ENCODE measurements at regions not wholly inside any gene's neighbourhood (a gene's known extent, or its start where the extent isn't known, plus 50 kb on each side); places are given as distances from the start of the nearest gene placed in this dataset.

- Histone ChIP-seq H3K27me3 (ENCODE audit: insufficient read depth, low read length, poor library complexity, severe bottlenecking) (no peaks in the 10 kb centered on the region), H4K20me1 (ENCODE audit: insufficient read depth, low read length, poor library complexity, severe bottlenecking) (no peaks in the 10 kb centered on the region), H3K9me3 (ENCODE audit: insufficient read depth, low read depth, low read length) (no peaks in the 10 kb centered on the region), H3K4me3 (ENCODE audit: low read length, poor library complexity, severe bottlenecking) (no peak overlapping the region), H3K4me1 (ENCODE audit: insufficient read depth, low read length, poor library complexity, severe bottlenecking) (no peaks in the 10 kb centered on the region), H2AFZ (ENCODE audit: low read length) (no peak overlapping the region), H3K36me3 (ENCODE audit: insufficient read depth, low read length) (no peaks in the 10 kb centered on the region), H3K79me2 (ENCODE audit: insufficient read depth, low read length) (no peaks in the 10 kb centered on the region), H3K9me2 (replicated peaks; ENCODE audit: low read depth, low read length) (no peaks in the 10 kb centered on the region), H3F3A (ENCODE audit: low read depth) (no peaks in the 10 kb centered on the region), H3K9ac (ENCODE audit: low read depth, low read length, poor library complexity, severe bottlenecking) (no peak overlapping the region), H3K4me2 (ENCODE audit: low read depth, low read length, poor library complexity, severe bottlenecking) (no peak overlapping the region)
- TF ChIP-seq, protein P1, sequence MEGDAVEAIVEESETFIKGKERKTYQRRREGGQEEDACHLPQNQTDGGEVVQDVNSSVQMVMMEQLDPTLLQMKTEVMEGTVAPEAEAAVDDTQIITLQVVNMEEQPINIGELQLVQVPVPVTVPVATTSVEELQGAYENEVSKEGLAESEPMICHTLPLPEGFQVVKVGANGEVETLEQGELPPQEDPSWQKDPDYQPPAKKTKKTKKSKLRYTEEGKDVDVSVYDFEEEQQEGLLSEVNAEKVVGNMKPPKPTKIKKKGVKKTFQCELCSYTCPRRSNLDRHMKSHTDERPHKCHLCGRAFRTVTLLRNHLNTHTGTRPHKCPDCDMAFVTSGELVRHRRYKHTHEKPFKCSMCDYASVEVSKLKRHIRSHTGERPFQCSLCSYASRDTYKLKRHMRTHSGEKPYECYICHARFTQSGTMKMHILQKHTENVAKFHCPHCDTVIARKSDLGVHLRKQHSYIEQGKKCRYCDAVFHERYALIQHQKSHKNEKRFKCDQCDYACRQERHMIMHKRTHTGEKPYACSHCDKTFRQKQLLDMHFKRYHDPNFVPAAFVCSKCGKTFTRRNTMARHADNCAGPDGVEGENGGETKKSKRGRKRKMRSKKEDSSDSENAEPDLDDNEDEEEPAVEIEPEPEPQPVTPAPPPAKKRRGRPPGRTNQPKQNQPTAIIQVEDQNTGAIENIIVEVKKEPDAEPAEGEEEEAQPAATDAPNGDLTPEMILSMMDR (conservative IDR thresholded peaks at IDR 0.05; ENCODE audit: low read length) = no peak
- no peak for TF ChIP-seq EZH2phosphoT487 (IDR thresholded peaks at IDR 0.05; ENCODE audit: borderline replicate concordance)
These were observed 273.3 kb upstream of the LCORL start for GRCh38 chr4:18294846-18295245.

- H3K79me2 ChIP-seq (ENCODE audit: insufficient read depth, low read length) = no peaks in the 10 kb centered on the region
- TF ChIP-seq, protein P1 (conservative IDR thresholded peaks at IDR 0.05; ENCODE audit: low read length) = no peak
- no peak for TF ChIP-seq EZH2phosphoT487 (IDR thresholded peaks at IDR 0.05; ENCODE audit: borderline replicate concordance)
- no peak overlapping the region for H3K4me3 ChIP-seq (ENCODE audit: low read length, poor library complexity, severe bottlenecking)
- H3K9ac ChIP-seq (ENCODE audit: low read depth, low read length, poor library complexity, severe bottlenecking) = no peak overlapping the region
- no peaks in the 10 kb centered on the region for H3K36me3 ChIP-seq (ENCODE audit: insufficient read depth, low read length)
- no peak overlapping the region for H3K4me2 ChIP-seq (ENCODE audit: low read depth, low read length, poor library complexity, severe bottlenecking)
- H3K4me1 ChIP-seq (ENCODE audit: insufficient read depth, low read length, poor library complexity, severe bottlenecking) = no peaks in the 10 kb centered on the region
- H4K20me1 ChIP-seq (ENCODE audit: insufficient read depth, low read length, poor library complexity, severe bottlenecking) = no peaks in the 10 kb centered on the region
- H2AFZ ChIP-seq (ENCODE audit: low read length) = no peak overlapping the region
- no peaks in the 10 kb centered on the region for H3K9me2 ChIP-seq (replicated peaks; ENCODE audit: low read depth, low read length)
- no peaks in the 10 kb centered on the region for H3F3A ChIP-seq (ENCODE audit: low read depth)
- H3K27me3 ChIP-seq (ENCODE audit: insufficient read depth, low read length, poor library complexity, severe bottlenecking) = no peaks in the 10 kb centered on the region
- H3K9me3 ChIP-seq (ENCODE audit: insufficient read depth, low read depth, low read length) = no peaks in the 10 kb centered on the region
These were observed 272.5 kb upstream of the LCORL start for GRCh38 chr4:18294021-18294420.

DNA sequence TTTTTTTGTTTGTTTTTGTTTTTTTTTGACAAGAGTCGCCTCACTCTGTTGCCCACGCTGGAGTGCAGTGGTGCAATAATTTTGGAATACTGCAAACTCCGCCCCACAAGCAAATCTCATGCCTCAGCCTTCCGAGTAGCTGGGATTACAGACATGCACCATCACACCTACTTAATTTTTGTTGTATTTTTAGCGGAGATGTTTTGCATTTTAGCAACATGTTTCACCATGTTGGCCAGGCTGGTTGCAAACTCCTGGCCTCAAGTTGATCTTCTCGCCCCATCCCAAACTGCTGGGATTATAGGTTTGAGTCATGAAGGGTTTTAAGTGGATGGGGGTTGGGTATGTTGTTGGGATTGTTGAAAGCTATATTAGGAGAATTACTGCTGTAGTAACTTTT, 270.9 kb upstream of the LCORL start:
- Histone ChIP-seq H3K9me3 (ENCODE audit: insufficient read depth, low read depth, low read length) (no peaks in the 10 kb centered on the region), H3K36me3 (ENCODE audit: insufficient read depth, low read length) (no peaks in the 10 kb centered on the region), H3K4me3 (ENCODE audit: low read length, poor library complexity, severe bottlenecking) (no peak overlapping the region), H3F3A (ENCODE audit: low read depth) (no peaks in the 10 kb centered on the region), H3K4me1 (ENCODE audit: insufficient read depth, low read length, poor library complexity, severe bottlenecking) (no peaks in the 10 kb centered on the region), H3K9ac (ENCODE audit: low read depth, low read length, poor library complexity, severe bottlenecking) (no peak overlapping the region), H3K9me2 (replicated peaks; ENCODE audit: low read depth, low read length) (no peaks in the 10 kb centered on the region), H2AFZ (ENCODE audit: low read length) (no peak overlapping the region), H4K20me1 (ENCODE audit: insufficient read depth, low read length, poor library complexity, severe bottlenecking) (no peaks in the 10 kb centered on the region), H3K4me2 (ENCODE audit: low read depth, low read length, poor library complexity, severe bottlenecking) (no peak overlapping the region), H3K27me3 (ENCODE audit: insufficient read depth, low read length, poor library complexity, severe bottlenecking) (no peaks in the 10 kb centered on the region), H3K79me2 (ENCODE audit: insufficient read depth, low read length) (no peaks in the 10 kb centered on the region)
- TF ChIP-seq, protein P1 (conservative IDR thresholded peaks at IDR 0.05; ENCODE audit: low read length) = no peak
- no peak for TF ChIP-seq EZH2phosphoT487 (IDR thresholded peaks at IDR 0.05; ENCODE audit: borderline replicate concordance)

Measured in Loucy (cell line).